Dendritic cell treated with granulocyte-macrophage colony-stimulating factor and Interleukin-4, amounts not matched to agents 40 ng/mL and 50 ng/mL, for 4 days (primary cell): ENCODE measurements at regions not wholly inside any gene's neighbourhood (a gene's known extent, or its start where the extent isn't known, plus 50 kb on each side); places are given as distances from the start of the nearest gene placed in this dataset.

Source experiments
- H3K27ac Mint-ChIP-seq: one replicate; pipeline ENCODE4 v1.8.0; 2022; ENCODE audit warnings: mild to moderate bottlenecking, mixed read lengths
- H3K27me3 Mint-ChIP-seq: one replicate; pipeline ENCODE4 v1.8.0; 2022; ENCODE audit warnings: mild to moderate bottlenecking, mixed read lengths
- H3K36me3 Mint-ChIP-seq: one replicate; pipeline ENCODE4 v1.8.0; 2022; ENCODE audit warnings: low read depth, mixed read lengths
- H3K4me1 Mint-ChIP-seq: one replicate; pipeline ENCODE4 v1.8.0; 2022; ENCODE audit warnings: low read depth, mixed read lengths
- H3K4me3 Mint-ChIP-seq: one replicate; pipeline ENCODE4 v1.8.0; 2022; ENCODE audit warnings: mild to moderate bottlenecking, moderate library complexity, mixed read lengths
- H3K9me3 Mint-ChIP-seq: one replicate; pipeline ENCODE4 v1.8.0; 2022; ENCODE audit warnings: mixed read lengths
- intact Hi-C: fragments of 100-400 bp; cut with micrococcal nuclease; formaldehyde crosslinking; loops from one replicate; pipeline ENCODE4 v1.15.0; 2022

GRCh38 chr3:96750094-96750767 is 64.2 kb upstream of the EPHA6 start:
- peaks cover 17% of the 10 kb centered on the region for H3K9me3 Mint-ChIP-seq
- no peaks in the 10 kb centered on the region for H3K36me3 Mint-ChIP-seq
- no peak overlapping the region for H3K27ac Mint-ChIP-seq
- no peaks in the 10 kb centered on the region for H3K27me3 Mint-ChIP-seq
- no peak overlapping the region for H3K4me3 Mint-ChIP-seq
- no peaks in the 10 kb centered on the region for H3K4me1 Mint-ChIP-seq
- intact Hi-C loops: no loop called here

GRCh38 chr3:96753124-96753523 is 61.3 kb upstream of the EPHA6 start:
- Mint-ChIP-seq H3K9me3 (peaks cover 29% of the 10 kb centered on the region), H3K27ac (no peak overlapping the region), H3K4me3 (no peak overlapping the region), H3K4me1 (no peaks in the 10 kb centered on the region), H3K27me3 (no peaks in the 10 kb centered on the region), H3K36me3 (no peaks in the 10 kb centered on the region)
- intact Hi-C loops: no loop called here

- Mint-ChIP-seq H3K27ac (no peak overlapping the region), H3K36me3 (no peaks in the 10 kb centered on the region), H3K9me3 (peaks cover 29% of the 10 kb centered on the region), H3K4me1 (no peaks in the 10 kb centered on the region), H3K4me3 (no peak overlapping the region), H3K27me3 (no peaks in the 10 kb centered on the region)
- intact Hi-C loops: no loop called here
Measured at GRCh38 chr3:96754128-96754527, 60.3 kb upstream of the EPHA6 start.

- no peaks in the 10 kb centered on the region for H3K27me3 Mint-ChIP-seq
- no peak overlapping the region for H3K4me3 Mint-ChIP-seq
- no peaks in the 10 kb centered on the region for H3K4me1 Mint-ChIP-seq
- intact Hi-C loops: no loop called here
- no peak overlapping the region for H3K27ac Mint-ChIP-seq
- no peaks in the 10 kb centered on the region for H3K36me3 Mint-ChIP-seq
- peaks cover 29% of the 10 kb centered on the region for H3K9me3 Mint-ChIP-seq
Measured at GRCh38 chr3:96755519-96755918, 58.9 kb upstream of the EPHA6 start.

- no peaks in the 10 kb centered on the region for H3K27me3 Mint-ChIP-seq
- H3K9me3 Mint-ChIP-seq: peaks cover 29% of the 10 kb centered on the region
- H3K36me3 Mint-ChIP-seq: no peaks in the 10 kb centered on the region
- H3K27ac Mint-ChIP-seq: no peak overlapping the region
- intact Hi-C loops: no loop called here
- no peaks in the 10 kb centered on the region for H3K4me1 Mint-ChIP-seq
- no peak overlapping the region for H3K4me3 Mint-ChIP-seq
Measured at GRCh38 chr3:96756516-96756915, 57.9 kb upstream of the EPHA6 start.

- intact Hi-C loops: no loop called here
- no peaks in the 10 kb centered on the region for H3K4me1 Mint-ChIP-seq
- no peaks in the 10 kb centered on the region for H3K27me3 Mint-ChIP-seq
- H3K27ac Mint-ChIP-seq: no peak overlapping the region
- H3K36me3 Mint-ChIP-seq: no peaks in the 10 kb centered on the region
- H3K4me3 Mint-ChIP-seq: no peak overlapping the region
- peaks cover 42% of the 10 kb centered on the region for H3K9me3 Mint-ChIP-seq
Measured at GRCh38 chr3:96760956-96761355, 53.4 kb upstream of the EPHA6 start.
